NCI-H748 treated with DMSO at 0.1 percent for 48 hours (cell line): ENCODE measurements at regions not wholly inside any gene's neighbourhood (a gene's known extent, or its start where the extent isn't known, plus 50 kb on each side); places are given as distances from the start of the nearest gene placed in this dataset.

ENCODE experiments used
- DNase-seq: peaks from one replicate; lab custom pipeline; 2025; lab: John Stamatoyannopoulos, UW

DNA sequence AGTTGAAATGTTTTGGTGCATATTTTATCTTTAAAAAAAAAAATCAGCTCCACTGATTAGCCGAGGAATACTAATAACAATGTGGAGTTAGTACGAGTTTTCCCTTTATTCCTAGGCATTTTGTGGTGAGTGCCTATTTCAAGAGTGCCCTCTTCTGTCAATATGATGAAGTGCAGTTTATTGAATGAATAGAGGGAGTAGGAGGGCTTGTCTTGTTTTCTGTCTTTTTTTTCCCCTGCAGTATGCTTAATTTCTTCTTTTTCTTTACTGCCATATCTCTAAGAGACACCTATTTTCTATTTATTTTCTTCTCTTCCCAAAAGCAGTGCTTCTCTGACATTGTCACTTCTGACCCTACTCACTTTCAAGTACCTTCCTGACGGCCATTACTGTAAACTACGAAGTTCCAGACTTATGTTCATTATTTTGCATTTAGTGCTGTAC is 169.6 kb upstream of the PITX1 start:
- DNase-seq = peak; percentile 50

DNA sequence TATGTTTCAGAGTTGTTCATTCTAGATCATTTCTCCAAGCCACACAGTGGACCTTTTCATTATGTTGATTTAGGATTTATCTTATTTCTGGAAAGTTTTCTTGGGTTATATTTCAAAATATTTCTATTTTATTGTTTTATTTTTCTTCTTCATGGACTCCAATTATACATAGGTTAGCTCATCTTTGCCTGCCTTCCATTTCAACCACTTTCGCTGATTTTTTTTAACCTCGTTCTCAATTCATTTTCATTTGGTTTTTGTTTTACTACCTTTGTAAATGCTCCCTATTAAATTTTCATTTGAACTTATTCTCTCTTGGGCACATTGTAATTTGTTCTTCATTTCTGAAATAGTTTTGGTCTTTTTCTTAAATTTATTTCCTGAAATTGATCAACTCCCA is 169.0 kb upstream of the PITX1 start:
- DNase-seq = no peak

DNA sequence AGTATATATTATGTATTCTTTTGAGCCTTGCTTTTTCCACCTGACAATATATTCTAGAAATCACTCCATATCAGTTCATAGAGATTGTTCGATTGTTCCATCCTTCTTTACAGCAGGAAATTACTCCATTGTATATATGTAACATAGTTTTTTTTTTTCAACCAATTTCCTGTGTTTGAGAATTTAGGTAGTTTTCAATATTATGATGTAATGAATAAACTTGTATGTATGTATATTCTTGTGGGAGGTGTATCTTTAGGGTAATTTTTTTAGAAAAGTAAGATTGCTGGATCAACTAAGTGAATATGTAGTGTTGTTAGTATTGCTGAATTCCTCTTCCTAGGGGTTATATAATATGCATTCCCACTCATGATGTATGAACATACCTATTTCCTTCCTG is 165.9 kb upstream of the PITX1 start:
- no peak for DNase-seq

DNA sequence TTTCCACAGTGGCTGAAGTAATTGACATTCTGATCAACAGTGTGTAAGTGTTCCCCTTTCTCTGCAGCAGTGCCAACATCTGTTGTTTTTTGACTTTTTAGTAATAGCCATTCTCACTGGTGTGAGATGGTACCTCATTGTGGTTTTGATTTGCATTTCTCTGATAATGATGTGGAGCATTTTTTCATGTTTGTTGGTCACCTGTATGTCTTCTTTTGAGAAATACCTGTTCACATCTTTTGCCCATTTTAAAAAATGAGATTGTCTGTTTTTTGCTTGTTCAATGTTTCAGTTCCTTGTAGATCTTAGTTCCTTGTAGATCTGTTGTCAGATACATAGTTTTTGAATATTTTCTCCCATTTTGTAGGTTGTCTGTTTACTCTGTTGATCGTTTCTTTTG is 162.5 kb upstream of the PITX1 start:
- no peak for DNase-seq

DNA sequence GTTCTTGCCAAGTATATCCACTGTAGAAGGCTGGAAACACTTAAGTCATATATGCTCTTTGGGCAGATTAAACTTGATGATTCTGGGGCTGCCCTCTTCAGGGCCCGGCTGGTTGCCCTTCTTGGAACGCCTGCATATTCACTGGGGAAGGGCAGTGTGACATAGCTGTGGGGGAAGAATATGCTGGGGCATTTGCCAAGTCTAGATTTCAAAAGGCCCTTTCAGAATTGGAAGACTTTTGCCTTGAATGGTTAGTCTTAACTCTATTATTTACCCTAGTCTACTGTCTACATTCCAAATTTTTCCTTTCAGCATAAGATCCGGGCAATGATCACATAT is 161.2 kb upstream of the PITX1 start:
- no peak for DNase-seq

DNA sequence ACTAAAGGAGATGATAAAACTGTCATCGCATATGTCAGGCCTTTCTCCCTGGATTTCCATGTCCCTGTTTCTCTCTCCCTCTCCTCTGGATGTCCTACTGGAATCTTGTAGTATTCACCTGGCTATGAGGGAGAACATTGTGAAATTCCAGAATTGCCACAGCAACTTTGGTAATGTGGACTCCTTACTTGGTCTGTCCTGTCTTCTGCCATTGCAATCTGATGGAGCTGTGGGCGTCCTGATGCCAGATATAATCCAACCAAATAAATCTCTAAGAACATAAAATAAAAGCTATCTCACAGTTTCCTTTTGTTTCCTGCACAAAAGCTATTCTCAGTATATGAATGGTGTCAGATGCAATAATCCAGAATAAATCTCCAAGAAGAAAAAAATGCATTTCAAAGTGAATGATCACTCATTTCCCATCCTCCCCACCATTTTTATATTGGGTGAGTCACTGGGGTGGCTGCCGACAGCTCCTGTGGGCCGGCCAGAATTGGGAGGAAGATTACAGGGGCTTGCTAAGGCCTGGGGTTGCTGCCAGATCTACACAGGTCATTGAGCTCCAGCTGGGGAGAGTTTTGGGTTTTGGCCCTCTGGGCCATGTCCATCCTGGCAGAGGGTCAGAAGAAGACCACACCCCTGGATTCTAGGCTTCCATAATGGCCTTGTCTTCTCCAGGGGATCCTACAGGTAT is 160.7 kb upstream of the PITX1 start:
- no peak for DNase-seq

DNA sequence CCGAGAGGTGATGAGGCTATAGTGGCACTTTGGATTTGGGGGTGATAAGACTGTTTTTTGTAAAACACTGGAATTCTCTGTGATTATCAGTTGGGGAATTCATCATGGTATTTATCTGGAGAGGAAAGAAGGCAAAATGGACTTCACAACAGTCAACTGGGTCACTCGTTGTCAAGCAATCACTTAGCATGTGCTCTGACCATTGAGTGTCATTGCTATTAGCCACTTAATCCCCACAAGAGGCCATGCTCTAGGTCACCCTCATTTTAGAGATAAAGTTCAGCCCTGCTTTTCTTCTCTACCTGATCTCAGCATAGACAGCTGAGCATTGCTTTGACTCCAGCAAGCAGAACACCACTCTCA is 160.1 kb upstream of the PITX1 start:
- DNase-seq = no peak

DNA sequence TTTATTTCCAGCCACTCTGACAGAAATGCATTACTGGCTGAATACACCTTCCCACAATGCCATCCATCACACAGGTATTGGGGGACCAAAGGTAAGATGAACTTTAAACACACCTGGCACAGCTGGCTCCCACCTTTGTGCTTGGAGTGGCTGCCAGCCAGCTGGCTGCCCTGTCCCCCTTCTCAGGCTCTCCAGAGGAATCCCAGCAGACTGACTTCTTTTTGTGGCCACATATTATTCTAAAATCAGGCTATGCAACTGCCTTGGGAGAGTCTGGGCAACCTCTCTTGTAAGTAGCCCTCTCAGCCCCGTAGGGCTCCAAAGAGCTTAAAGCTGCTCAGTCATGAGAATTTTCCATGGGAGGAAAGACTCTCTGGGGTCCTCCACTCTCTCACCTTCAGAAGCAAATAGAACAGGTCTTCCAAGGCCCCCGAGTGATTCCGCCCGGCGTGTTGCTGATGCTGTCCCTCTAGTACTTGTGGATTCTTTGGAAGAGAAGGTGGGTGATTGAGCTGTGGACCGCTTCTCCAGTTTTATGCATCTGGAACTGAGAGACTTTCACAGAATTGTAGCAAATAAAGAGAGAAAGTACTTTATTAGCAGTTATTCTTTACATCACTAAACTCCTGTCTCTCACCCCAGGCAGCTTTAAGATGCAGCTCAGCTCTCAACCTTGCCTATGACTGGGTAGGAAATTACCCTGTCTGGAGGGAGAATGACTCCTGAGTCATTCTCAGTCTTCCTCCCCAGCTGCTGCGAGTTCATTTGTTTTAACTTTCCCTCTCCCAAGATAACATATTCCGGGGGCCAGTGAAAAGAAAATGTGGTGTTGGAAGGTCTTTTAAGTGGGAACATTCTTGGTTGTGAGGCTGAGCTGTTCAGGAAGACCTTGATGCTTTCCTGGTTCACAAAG is 159.4 kb upstream of the PITX1 start:
- no peak for DNase-seq

DNA sequence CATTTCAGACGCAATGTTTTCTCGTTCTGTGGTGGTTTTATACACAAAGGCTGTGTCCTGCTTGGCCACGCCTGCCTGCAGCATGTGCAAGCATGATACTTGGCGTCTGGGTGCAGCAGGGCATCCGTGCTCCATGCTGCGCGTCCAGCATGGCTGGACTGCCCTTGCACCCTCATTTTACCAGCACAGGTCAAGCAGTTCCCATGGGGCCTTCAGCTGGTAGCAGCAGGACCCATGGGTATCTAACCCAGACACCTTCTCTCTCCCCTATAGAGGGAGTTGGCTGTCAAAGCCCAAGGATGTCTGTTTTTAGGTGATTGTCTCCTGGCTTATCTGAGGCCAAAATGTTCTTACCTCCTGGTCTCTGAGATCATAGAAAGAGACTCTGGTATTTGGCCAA is 158.3 kb upstream of the PITX1 start:
- no peak for DNase-seq

DNA sequence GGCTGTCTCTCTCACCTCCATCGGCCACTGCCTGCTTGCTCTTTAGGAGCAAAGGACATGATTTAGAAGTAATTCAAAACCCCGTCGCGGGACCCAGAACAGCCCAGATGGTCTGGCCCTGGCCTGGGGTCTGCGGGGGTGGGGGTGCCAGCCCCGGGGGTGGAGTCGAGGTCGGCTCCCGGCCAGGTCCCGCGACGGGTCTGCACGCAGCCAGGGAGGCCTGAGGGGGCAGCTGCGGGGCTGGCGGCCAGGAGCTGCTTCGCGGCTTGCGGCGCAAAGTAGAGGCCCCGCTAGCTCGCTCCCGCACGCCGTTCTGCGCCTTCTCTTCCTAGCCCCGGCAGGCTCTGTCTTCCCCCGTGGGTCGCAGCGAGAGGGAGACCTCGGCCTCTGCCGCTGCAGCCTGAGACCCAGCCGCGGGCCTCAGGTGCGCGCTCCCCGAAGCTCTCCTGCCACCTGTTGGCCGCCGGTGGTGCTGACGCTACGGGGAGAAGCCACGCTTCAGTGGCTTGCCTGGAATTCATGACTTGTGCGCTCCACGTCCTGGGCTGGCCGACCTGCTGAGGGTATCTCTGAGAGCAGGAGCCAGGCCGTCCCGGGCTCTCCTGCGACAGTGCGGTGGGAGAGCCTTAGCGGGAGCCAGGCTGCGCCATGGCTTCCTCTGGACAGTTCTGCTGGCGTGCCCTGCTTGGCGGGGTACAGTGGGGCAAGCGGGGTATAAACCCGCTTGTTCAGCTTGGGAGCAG is 157.2 kb upstream of the PITX1 start:
- DNase-seq = peak; percentile 69

DNA sequence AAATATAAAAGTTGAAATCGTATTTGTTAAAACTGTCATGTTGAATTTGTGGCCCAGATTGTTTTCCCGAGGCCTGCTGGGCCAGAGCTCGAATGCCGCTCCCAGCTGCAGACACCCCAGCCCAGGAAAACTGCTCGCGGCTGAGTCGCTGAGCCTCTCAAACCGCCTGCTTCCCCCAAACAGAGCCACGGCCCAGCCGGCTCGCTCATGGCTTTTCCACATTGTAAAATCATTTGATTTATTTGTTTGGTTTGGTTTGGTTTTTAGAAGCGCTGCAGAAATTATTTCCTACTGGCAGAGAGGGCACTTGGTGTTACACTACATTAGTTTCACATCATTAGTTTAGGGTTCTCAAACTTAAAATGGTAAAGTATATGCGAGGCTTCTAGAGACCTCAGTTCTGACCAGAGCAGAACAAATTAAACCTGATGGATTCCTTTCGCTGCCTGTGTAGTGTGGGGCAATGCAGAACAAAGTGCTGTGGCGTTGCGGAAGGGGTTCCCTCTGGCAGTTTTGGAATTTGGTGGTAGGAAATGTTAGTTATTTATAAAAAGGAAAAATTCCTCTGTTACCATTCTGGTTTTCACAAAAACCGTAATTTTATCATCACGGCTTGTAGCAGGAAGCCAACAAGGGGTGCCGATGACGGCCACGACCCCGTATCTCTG is 156.5 kb upstream of the PITX1 start:
- DNase-seq = no peak

DNA sequence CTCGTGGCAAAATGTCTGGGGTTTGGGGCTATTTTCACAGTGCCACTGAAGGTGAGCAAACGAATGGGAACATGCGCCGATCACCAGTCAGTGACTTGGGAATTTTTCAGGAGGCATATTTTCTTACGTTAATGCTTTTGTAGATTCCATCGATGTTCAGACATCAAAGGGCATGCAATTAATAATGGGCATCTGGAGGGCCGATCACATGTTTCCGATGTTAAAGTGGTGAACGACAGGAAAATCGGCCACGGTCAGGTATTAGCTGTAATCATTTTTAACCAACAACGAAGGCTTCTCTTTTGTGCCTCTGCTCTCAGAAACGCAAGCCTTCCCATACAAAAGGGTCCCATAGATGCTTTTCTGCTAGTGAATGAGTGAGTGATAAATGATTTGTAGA is 155.0 kb upstream of the PITX1 start:
- no peak for DNase-seq

DNA sequence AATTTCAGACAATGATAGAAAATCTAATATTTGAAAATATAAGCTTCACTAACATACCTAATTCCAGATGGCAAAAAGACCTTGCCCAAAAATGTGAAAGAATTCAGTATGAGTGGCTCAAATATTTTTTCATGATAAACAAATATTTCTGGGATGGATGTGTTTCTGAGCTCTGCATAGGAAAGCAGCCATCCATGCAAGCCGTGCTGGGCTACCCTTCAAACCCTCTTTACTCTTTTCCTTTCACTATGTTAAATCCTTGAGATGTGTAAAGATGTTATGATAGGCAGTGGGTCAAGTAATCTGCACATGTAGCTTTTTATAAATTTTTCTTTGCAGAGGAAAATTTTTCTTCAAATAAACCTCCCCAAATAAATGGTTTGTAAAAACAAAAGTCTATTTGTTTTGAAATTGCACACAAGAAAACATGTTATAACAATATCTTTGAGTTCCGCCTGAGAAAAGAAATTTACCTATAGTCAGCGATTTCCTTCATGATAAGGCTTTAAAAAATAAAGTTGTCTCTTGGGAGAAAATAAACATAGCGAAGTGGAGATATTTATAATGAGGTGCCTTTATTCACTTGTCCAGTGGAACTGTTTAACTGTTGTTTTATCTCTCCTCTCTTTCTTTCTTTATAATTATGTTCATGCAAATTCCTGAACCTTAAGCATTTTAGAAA is 154.3 kb upstream of the PITX1 start:
- no peak for DNase-seq

DNA sequence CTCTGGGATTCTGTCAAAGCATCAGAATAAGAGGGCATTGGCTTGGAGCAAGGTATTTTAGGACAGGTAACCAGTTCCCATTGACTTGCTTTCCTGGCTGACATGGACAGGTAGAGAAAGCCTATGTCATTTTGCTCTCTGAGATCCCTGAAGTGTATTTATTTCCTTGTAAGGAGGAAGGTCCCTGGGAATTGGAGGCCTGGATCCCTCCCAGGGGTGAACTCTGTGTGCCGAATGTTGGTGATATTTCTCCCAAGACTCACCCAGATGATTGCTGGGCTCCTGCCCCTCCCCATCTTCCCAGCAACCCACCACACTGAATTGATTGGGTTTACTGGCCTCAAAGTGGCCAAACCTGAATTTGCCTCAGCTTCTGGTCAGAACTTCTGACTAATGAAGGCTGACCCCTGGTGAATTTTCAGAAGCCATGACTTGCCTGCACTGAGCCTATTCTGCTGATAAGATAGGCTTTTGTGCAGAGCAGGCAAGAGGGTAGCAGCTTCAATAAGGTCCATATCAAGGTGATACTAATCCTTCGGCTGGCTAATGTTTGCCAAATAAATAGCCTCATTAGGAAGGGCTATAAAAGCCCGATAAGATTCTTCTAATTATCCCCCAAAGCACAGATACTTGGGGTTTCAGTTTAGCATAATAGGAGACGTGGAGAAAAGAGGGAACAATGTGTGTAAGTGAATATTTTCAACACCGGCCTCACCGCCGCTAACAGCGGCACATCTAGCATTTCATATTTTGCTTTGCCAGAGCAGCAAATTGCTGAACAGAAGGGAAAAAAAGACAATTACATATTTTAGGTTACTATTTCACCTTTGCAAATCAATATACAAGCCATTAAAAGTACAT is 152.9 kb upstream of the PITX1 start:
- no peak for DNase-seq

DNA sequence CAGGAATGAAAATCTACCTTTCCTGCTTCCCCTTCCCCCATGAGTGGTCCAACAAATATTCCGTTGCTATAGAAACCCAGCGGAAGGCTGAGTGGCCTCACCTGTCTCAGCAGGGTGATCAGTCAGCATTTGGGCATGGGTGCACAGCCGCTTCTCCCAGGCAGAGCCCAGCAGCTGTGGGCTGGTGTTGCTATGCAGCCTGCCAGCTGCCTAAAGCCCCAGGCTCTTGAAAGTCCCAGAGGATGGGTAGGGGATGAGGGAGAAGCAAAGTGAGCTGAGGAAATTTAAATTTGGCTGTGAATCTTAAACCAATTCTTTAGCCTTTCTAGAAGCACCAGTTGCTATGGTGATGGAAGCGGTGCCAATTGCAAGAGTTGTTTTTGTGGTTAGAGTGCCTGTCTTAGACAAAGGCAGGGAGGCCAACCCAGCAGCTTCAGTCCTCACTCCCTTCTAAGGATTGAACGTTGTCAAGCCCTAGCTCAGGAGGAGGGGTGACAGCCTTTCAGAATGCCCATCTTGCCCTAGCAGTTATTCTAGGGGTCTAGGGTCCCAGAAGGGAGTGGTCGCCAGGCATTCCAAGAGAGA is 151.5 kb upstream of the PITX1 start:
- DNase-seq = no peak

DNA sequence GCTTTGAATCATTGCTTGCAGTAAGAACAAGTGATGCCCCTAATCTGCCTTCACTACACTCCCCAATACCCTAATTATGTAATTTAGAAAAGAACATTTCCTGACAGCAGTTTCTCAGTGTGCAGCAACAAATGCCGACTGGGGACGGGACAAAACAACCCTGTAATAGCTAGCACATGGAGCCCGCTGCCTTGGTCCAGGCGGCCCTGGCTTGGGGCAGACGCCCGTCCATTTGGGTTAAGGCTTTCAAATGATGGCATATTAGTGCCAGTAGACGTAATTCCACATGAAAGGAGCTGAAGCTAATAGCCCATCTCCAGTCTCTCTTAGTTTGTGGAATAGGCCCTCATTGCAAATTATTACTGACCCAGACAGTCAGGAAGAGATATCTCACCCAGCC is 150.6 kb upstream of the PITX1 start:
- no peak for DNase-seq

DNA sequence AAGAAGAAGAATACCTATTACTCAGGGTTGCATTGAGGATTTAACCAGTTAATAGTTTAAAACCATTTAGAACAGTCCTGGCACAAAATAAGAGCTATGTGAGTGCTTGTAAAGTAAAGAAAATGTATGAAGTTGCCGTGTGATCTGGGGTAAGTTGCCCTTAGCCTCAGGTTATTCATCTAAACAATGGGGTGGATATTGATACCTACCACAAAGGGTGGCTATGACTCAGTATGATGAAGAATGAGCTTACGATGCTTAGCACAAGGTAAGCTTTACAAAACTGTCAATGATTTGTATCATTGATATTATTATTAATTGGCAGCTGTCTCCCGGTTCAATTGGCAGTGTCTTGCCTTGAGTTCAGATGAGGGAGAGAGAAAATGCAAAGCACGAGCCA is 149.4 kb upstream of the PITX1 start:
- no peak for DNase-seq

DNA sequence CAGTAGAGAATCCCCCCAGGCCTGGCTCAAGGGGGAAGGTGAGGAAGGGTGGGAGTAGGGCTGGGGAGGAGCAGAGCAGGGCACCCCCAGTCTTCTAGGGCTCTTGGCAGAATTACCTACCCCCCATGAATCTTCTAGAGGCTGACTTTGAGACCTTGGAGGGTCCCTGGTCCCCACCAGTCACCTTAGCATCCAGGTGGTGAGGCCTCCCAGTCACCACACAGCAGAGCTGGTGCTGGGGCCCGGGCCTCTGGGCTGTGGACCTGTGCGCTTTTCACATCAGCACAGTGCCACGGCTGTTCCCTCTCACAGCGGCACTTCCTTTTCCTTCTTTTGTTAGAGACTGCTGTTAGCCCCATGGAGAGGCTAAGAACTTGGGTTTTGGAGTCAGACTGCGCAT is 148.6 kb upstream of the PITX1 start:
- no peak for DNase-seq

DNA sequence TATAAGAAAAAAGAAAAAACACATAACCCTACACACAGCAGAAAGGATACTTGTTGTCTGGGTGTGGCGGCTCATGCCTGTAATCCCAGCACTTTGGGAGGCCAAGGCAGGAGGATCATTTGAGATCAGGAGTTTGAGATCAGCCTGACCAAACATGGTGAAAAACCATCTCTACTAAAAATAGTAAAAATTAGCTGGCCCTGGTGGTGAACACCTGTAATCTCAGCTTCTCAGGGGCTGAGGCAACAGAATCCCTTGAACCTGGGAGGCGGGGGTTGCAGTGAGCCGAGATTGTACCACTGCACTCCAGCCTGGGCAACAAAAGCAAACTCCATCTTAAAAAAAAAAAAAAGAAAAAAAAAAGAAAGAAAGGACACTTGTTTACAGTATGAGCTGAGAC is 147.6 kb upstream of the PITX1 start:
- no peak for DNase-seq

DNA sequence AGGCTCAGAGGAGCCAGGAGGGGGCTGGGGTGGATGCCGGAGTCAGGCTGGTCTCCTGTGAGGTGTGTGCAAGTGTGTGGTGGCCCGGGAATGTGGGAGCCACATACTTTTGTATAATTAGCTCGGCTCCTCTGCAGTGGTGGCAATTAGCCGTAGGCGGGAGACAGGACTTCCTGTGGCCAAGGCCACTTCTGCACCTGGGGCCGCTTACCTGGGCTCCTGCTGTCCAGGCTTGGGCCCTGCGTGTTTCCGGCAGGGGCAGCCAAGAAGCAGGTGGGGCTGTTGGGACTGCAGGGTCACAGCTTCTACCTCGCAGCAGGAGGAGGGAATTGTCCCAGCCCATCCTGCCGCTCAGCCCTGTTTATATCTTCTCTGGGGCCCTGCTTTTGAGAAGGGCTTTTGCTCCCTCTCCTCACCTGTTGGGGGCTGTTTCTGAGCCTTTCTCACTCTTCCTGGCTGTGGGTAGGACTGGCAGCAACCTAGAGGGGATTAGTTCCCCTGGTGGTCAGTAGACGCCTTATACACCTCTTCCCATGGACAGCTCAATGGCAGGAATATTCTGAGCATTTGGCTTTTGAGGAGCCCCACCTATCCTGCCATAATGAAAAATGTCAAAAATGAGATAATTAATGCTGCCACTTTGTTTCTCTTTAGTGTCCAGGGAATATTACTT is 145.4 kb upstream of the PITX1 start:
- DNase-seq = peak; percentile 56
